IPS-15b (cell line): ENCODE measurements at regions not wholly inside any gene's neighbourhood (a gene's known extent, or its start where the extent isn't known, plus 50 kb on each side); places are given as distances from the start of the nearest gene placed in this dataset.
"Not testable (repeated sequence)": the region's sequence is repeated elsewhere in the genome, so short reads cannot be mapped to it uniquely, and the experiment has no call there.

Experiments
- H3K27me3 ChIP-seq: one replicate; pipeline ENCODE4 v1.6.1; 2013; ENCODE audit warnings: low read length; ENCODE audit not compliant: control insufficient read depth, insufficient read depth
- H3K36me3 ChIP-seq: one replicate; pipeline ENCODE4 v1.6.1; 2013; ENCODE audit warnings: low read length; ENCODE audit not compliant: control insufficient read depth, insufficient read depth
- H3K4me1 ChIP-seq: one replicate; pipeline ENCODE4 v1.6.1; 2013; ENCODE audit warnings: mild to moderate bottlenecking, low read length; ENCODE audit not compliant: control insufficient read depth, insufficient read depth
- H3K4me3 ChIP-seq: one replicate; pipeline ENCODE4 v1.5.1; 2013; ENCODE audit warnings: low read depth, low read length
- H3K9ac ChIP-seq: one replicate; pipeline ENCODE4 v1.6.1; 2013; ENCODE audit warnings: low read depth, mild to moderate bottlenecking, low read length
- H3K9me3 ChIP-seq: one replicate; pipeline ENCODE4 v1.6.1; 2013; ENCODE audit warnings: mild to moderate bottlenecking, low read length; ENCODE audit not compliant: control insufficient read depth, insufficient read depth

DNA sequence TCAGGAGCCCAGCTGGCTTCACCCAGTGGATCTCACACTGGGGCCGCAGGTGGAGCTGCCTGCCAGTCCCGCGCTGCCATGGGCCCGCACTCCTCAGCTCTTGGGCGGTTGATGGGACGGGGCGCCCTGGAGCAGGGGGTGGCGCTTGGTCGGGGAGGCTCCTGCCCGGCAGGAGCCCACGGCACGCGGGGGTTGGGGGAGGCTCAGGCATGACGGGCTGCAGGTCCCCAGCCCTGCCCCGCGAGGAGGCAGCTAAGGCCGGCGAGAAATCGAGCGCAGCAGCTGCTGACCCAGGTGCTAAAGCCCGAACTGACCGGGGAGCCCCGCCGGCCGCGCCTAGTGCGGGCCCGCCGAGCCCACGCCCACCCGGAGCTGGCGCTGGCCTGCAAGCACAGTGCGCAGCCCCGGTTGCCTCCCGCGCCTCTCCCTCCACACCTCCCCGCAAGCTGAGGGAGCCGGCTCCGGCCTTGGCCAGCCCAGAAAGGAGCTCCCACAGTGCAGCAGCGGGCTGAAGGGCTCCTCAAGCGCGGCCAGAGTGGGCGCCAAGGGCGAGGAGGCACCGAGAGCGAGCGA, 109.7 kb upstream of the SLC39A10 start:
- not testable (repeated sequence) for H3K36me3 ChIP-seq, H3K4me3 ChIP-seq, H3K27me3 ChIP-seq

DNA sequence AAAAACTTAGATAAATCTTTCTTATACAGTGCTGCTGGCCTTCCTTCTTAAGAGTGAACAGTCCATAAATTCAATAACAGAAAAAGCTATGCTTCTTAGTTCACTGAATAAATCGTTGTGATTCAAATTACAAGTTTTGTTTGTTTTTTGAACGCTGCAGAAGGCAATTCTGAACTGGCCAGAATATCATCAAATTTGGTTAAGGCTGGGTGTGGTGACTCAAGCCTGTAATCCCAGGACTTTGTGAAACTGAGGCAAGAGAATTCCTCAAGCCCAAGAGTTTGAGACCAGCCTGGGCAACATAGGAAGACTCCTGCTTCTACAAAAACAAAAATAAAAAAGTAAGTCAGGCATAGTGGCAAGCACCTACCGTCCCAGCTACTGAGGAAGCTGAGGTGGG, 111.2 kb upstream of the SLC39A10 start:
- no peaks in the 10 kb centered on the region for H3K36me3 ChIP-seq
- H3K9me3 ChIP-seq = no peaks in the 10 kb centered on the region
- no peaks in the 10 kb centered on the region for H3K27me3 ChIP-seq
- H3K9ac ChIP-seq = no peak overlapping the region
- H3K4me1 ChIP-seq = peaks cover 4% of the 10 kb centered on the region
- H3K4me3 ChIP-seq = no peak overlapping the region

More for the DNA sequence above, 109.7 kb upstream of the SLC39A10 start:
- H3K9ac ChIP-seq, H3K9me3 ChIP-seq, H3K4me1 ChIP-seq: not testable (repeated sequence)

DNA sequence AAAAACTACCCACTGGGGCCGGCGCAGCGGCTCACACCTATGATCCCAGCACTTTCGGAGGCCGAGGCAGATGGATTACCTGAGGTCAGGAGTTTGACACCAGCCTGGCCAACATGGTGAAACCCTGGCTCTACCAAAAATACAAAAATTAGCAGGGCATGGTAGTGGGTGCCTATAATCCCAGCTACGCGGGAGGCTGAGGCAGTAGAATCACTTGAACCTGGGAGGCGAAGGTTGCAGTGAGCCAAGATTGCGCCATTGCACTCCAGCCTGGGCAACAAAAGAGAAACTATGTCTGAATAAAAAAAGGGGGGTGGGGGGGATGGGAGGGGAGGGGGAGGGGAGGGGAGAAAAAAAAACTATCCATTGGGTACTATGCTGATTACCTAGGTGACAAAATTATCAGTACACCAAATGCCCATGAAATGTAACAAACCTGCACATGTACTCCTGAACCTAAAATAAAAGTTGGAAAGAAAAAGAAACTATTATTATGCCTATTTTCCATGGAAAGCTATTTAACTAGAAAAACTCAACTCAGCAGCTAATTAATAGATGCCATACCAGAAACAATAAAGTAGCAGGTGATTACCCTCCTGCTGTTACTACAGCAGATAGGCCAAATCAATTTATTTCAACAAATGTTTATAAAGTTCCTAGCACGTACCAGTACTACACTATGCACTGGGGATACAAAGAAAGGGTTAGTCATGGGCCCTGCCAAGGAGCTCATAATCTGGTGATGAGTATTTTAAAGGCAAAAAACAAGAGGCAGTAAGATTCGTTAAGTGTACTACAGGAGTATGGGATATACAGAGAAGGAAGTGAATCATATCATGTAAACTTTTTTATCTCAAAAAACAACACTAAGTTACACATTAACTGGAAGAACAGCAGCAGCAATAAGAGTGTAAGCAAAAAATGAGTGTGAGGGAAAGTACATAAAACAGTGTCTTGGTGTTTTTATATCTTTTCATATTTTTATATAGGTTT, 112.8 kb upstream of the SLC39A10 start:
- no peak overlapping the region for H3K9ac ChIP-seq
- H3K36me3 ChIP-seq = no peaks in the 10 kb centered on the region
- H3K4me3 ChIP-seq = no peak overlapping the region
- H3K27me3 ChIP-seq = no peaks in the 10 kb centered on the region
- peaks cover 4% of the 10 kb centered on the region for H3K4me1 ChIP-seq
- no peaks in the 10 kb centered on the region for H3K9me3 ChIP-seq

DNA sequence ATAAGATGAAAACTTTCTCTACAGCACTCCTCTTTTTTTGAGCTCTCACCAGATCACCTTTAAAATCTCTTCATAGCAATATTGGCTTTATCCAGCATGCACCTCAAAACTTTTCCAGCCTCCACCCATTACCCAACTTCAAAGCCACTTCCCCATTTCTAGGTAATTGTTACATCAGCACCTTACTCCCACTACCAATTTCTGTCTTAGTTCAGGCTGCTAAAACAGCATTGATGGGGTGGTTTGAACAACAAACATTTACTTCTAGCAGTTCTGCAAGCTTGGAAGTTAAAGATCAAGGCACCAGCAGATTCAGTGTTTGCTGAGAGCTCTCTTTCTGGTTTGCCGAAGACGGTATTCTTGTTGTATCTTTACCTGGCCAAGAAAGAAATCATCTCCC, 114.0 kb upstream of the SLC39A10 start:
- peaks cover 4% of the 10 kb centered on the region for H3K4me1 ChIP-seq
- no peak overlapping the region for H3K4me3 ChIP-seq
- no peak overlapping the region for H3K9ac ChIP-seq
- H3K36me3 ChIP-seq = no peaks in the 10 kb centered on the region
- H3K9me3 ChIP-seq = no peaks in the 10 kb centered on the region
- no peaks in the 10 kb centered on the region for H3K27me3 ChIP-seq

DNA sequence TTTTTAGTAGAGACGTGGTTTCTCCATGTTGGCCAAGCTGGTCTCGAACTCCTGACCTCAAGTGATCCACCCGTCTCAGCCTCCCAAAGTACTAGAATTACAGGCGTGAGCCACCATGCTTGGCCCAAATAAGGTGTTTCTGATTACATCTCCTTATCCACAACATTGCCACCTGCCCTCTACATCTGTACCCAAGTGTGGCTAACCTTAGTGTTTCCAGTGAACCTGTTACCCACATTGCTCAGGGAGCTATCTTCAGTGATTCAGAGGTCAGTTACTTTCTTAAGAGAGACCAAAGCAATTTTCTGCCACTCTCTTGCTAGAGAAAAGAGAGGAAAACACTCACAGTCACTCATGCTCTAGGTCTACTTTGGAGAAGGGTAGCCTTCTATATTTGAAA, 115.0 kb upstream of the SLC39A10 start:
- Histone ChIP-seq H3K4me1 (peaks cover 4% of the 10 kb centered on the region), H3K27me3 (no peaks in the 10 kb centered on the region), H3K9me3 (no peaks in the 10 kb centered on the region), H3K36me3 (no peaks in the 10 kb centered on the region), H3K4me3 (no peak overlapping the region), H3K9ac (no peak overlapping the region)

DNA sequence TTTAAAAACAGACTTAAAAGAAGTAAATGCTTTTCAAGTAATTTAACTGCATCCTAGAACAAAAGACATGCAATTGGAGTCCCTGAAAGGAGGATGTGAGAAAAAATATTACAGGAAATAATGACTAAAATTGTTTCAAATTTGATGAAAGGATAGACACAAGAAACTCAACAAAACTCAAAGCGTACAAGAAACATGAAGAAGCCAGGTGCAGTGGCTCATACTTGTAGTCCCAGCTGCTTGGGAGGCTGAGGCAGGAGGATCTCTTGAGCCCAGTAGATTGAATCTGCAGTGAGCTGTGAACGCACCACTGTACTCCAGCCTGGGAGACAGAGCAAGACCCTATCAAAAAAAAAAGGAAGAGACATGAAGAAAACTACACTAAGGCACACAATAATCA, 118.1 kb upstream of the SLC39A10 start:
- Histone ChIP-seq H3K27me3 (no peaks in the 10 kb centered on the region), H3K9me3 (no peaks in the 10 kb centered on the region), H3K4me3 (no peak overlapping the region), H3K4me1 (peaks cover 4% of the 10 kb centered on the region), H3K9ac (no peak overlapping the region), H3K36me3 (no peaks in the 10 kb centered on the region)

DNA sequence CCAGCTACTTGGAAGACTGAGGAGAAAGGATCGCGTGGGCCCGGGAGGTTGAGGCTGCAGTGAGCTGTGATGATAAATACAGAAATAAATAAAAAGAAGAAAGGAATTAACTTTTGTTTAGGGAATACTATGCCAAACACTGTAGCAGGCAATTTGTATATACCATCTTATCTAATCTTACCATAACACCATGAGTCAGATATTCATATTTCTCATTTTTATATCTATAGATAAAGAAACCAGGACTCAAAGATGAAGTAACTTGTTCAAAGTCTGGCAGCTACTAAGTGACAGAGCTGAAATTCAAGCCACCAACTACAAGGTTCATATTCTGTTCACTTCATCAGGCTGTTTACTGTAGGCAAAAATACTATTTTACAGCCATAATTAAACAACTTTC, 119.2 kb upstream of the SLC39A10 start:
- Histone ChIP-seq H3K9me3 (no peaks in the 10 kb centered on the region), H3K4me3 (no peak overlapping the region), H3K4me1 (peaks cover 4% of the 10 kb centered on the region), H3K36me3 (no peaks in the 10 kb centered on the region), H3K9ac (no peak overlapping the region), H3K27me3 (no peaks in the 10 kb centered on the region)

DNA sequence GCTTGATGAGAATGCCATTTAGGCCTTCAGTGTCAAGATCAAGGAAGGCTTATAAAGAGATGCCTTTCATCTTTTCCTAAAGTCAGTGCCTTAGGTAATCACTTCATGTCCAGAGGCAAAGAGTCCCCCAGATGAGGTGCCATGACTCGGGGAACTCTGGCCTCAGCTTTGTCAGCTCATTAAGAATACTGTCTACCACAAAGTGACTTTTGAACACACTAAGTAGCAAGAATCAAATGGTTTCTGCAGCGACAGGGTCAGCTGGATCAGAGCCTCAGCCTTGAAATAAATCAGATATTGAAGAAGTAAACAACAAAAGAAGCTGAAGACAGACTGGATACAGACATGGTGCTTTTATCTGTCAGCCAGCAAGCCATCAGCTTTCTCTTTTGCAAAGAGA, 120.1 kb upstream of the SLC39A10 start:
- Histone ChIP-seq H3K4me3 (no peak overlapping the region), H3K9ac (no peak overlapping the region), H3K4me1 (peaks cover 4% of the 10 kb centered on the region), H3K9me3 (no peaks in the 10 kb centered on the region), H3K27me3 (no peaks in the 10 kb centered on the region), H3K36me3 (no peaks in the 10 kb centered on the region)

DNA sequence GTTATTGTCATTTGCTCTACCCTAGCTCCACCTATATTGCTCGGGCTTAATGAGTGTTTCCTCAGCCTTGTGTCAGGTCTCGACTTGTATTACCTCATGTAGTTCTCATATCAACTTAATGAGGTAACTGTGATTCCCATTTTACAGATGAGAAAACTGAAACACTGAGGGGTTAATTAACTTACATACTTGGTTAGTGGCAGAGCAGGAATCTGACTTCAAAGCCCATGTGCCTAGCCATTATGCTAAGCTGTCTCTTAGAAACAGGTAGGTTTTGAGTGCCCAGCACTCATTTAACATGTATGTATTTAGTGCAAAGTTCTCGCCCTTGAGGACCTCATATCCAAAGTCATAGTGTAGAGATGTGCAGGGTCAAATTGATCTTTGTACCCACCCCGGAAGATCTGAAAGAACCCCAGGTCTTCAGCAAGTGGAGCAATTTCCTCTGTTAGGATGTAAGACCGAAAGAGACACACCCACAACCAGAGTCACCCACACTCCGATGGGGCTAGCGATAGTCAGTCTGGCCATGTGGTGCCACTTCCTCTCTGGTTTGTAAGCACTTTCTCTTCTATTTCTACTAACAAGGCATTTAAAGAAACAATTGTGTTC, 121.0 kb upstream of the SLC39A10 start:
- H3K9me3 ChIP-seq = no peaks in the 10 kb centered on the region
- H3K36me3 ChIP-seq = no peaks in the 10 kb centered on the region
- H3K4me1 ChIP-seq = peaks cover 4% of the 10 kb centered on the region
- no peak overlapping the region for H3K9ac ChIP-seq
- H3K27me3 ChIP-seq = no peaks in the 10 kb centered on the region
- no peak overlapping the region for H3K4me3 ChIP-seq

DNA sequence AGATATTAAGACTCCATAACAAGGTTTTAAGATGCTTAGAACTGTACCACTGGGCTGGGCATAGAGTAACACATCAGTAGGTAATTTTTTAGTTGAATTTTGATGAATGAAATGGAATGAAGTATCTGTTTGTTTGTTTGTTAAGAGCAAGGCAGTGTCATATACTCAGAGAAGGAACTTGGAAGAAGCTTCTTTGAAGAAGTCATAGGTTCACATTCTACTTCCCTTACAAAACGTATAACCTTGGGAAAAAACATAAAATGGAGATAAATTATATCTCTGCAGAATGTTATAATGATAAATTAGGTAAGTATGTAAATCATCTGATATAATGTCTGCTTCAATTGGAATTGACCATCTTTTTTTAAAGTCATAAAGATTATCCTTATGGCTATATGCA, 122.1 kb upstream of the SLC39A10 start:
- H3K9ac ChIP-seq = no peak overlapping the region
- no peak overlapping the region for H3K4me3 ChIP-seq
- peaks cover 4% of the 10 kb centered on the region for H3K4me1 ChIP-seq
- no peaks in the 10 kb centered on the region for H3K36me3 ChIP-seq
- no peaks in the 10 kb centered on the region for H3K9me3 ChIP-seq
- H3K27me3 ChIP-seq = no peaks in the 10 kb centered on the region

DNA sequence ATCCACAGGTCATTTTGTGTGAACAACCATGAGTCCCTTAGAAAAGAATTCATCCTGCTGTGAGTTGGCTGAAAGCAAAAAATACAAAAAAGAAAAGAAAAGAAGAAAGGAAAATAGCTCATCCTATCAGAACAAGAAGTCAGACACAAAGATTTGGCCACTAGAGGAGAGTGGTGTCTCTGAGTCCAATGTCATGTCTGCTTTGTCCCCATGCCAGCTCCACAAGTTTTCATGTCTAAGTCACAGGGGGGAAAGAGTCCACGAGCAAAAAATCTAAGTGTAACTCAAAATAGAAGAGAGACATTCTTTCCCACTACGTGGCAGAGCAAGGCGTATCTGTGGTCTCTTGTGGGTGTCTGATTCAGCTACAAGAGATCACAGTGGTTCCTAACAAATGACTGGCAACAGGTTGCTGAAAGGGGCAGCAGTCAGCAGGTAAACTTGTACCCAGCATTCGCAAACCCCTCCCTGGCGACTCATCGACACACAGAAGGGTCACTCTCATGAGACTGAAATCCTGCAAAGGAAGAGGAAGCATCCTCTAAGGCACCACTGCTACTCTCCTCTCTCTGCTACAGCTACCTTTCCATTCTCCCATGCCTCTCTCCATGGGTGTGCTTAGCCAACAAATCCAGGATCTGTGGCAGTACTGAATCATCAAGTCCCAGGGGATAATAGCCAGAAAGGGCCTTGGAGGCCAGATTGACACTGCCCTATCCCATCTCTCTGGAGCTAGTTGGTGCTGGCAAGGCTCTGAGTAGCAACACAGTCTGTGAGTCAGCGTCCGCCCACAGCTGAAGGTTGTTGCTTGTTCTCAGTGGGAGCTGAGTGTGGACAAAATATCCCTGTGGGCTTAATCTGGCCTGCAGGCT, 123.0 kb upstream of the SLC39A10 start:
- no peaks in the 10 kb centered on the region for H3K36me3 ChIP-seq
- H3K4me1 ChIP-seq = peaks cover 4% of the 10 kb centered on the region
- H3K9ac ChIP-seq = no peak overlapping the region
- H3K27me3 ChIP-seq = no peaks in the 10 kb centered on the region
- H3K9me3 ChIP-seq = no peaks in the 10 kb centered on the region
- no peak overlapping the region for H3K4me3 ChIP-seq
